ENCODE measurements at regions not wholly inside any gene's neighbourhood (a gene's known extent, or its start where the extent isn't known, plus 50 kb on each side); places are given as distances from the start of the nearest gene placed in this dataset.

DNA sequence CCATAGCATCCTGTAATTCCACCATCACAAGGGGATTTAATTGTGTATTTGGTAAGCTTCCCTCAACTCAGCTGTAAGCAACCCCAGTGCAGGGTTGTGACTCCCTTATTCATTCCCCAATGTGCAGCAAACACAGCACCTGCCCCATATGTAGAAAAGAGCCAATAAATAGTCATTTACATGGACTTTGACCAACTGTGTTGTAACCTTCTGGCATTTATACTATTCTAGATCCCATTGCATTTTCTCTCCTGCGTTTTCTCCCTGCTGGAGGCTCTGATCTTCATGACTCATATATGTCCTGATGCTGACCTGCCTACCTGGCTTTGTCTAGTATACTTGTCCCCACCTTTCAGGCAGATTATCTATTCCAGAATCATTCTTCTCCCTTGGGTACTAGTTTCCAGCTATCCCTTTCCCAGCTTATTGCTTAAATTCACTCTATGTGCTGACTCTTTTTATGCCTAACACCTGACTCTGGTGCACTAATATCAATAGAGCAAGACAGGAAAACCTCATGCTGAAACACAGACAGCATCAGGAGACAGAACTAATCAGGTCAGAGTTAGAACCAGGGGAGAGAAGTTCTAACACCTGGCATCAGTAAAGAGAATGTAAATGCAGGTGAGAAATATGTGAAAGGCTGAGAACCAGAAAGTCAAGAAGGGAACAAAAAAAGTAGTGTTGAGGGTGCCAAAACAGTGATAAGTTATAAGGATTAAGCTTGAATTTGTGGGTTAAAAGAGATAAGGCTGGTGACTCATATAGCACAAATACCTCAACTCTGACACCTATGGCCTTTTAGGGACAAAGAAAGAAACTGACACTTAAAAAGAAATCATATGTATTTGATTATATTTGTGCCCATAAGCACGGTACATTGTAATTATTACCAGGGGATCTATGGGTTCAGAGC is 402.7 kb downstream of the IPMK start:
- no peak for DNase-seq

DNA sequence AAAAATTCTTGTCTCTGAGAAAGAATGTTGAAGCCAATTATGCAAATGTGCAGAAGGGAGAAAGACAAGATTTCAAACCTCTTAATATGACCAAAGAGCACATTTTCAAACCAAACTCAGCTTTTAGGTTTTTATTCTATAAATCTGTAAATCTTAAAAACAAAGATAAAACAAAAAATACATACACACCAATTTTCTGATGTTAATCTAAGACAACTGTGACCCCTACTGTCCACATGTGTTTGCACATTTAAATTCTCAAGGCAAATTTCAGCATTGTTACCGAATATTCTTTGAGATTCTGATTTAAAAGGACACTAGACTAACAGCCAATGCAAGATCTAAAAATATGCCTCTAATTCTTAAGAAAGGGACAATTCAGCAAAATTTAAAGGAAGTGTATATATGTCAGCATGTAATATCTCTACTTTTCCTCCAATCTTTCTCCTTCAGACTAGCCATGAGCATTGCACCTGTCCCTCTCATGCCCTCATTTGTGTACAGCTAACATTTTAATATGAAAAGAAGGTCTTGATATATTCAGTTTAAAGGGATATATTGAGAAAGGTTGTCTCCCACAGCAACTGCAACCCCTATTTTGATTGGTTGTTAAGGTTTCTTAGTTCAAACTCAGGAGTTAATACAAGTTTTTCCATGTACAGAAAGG is 417.9 kb downstream of the IPMK start:
- DNase-seq, result no peak

DNA sequence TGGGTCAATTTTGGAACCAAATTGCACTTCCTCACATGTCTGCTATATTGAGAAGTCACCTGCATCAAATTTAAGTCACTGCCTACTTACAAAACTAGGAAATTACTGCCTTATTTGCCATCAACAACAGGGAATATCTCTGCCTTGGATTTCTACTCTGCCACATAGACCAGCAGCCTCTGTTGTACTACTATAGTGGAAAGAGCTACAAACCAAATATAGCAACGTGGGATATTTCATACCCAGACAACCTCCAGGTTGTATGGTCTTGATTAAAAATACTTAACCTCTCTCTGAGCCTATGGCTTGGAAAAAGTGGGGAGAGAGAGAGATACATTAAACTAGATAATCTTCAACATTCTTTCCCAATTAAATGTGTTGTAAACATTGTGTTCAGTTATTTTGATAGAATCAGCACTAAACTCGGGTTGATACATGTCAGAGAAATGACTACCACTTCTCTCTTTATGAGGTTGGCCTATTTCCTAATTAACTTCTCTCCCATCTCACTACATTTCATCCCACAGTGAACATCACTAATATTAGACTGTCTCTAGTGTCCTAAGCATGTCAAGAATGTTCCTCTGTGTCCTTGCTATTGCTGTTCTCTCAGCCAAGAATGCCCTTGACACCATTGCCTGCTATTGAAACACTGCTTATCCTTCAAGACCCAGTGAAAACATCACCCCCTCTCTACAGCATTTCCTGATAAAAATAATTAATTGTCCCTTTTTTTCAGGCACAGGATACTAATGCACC is 421.2 kb downstream of the IPMK start:
- DNase-seq, result no peak

DNA sequence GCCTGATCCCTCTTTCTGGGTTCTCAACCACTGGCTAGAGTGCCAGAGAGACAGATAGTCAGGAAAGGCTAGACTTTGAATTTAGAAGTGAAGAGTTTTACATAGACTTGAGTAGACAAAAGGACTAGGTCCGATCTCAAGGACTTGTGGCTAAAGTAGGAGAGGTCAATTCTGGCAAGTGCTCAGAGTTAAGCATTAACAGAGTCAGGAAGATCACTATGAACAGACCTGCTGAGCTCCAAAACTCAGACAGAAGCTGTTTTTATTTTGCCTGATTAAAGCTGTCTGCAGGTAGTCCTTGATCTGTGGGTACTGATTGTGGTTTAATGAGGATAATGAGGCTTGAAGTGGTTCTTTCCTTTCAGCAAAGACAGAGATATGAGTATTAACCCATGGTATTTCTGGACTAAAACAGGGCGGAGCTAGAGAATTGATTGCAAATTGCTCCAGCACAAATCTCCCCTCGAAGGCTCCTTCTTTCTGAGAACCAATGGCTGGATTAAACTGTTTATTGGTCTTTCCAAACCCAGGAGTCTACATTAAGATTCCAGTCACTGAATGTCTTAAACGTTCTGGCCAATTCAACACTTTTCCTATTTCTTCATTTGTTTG is 423.2 kb downstream of the IPMK start:
- DNase-seq, result no peak

DNA sequence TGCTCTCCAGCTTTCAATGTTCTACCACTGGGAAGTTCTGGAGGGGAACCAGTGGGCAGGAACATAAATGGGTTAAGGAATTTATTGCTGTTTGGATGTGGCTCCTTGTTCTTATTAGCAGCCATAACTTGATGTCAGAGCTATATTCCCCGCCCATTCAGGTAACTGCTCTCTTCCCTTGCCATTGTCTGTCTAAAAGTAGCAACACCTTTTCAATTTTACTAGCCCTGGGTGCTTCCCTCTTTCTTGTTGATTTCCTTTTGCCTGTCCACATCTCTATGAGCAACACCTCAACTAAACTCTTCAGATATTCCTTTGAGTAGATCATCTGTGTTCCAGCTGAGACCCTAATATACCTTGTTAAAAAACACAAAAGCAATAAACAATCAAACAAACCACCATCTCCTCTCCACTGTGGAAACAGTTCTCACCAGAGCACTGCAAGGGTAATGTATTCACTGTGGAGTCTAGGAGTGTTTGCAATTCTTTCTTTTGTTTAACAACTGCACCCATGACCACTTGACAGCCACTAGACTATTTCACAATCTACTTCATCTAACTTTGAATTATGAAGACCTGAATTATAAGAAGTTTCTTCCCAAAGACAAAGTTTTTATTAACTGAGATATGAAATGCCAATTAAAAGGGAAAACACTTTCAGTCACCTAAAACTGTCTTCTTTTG is 436.7 kb downstream of the IPMK start:
- DNase-seq, result no peak

DNA sequence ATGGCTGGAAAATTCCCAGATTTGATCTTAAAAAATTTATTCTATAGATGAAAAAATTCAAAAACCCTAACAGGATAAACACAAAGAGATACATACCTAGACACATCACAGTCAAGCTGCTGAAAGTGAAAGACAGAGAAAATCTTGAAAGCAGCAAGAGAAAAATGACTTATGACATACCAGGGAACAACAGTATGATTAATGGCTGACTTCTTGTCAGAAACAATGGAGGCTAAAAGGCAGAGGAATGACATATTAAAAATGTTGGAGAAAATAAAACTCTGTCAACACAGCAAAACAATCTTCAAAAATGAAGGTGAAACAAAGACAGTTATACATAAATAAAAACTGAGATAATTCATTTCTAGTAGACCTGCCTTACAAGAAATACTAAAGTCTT is 442.7 kb downstream of the IPMK start:
- no peak for DNase-seq

DNA sequence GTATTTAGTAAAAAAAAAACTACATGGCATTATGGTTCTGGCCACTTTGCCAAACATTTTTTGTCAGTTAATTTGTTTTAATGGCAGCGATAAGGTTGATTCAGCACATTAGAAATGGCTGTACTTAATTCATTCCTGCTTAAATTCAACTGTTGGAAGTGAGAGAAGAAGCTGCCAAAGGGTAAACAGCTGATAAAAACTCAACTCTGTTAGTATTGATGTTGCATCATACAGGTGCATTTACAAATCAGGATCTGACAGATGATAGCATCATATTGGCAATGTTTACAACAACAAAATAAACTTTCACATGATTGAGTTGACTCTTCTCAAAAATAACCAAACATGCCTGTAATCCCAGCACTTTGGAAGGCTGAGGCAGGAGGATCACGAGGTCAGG is 444.3 kb downstream of the IPMK start:
- no peak for DNase-seq

DNA sequence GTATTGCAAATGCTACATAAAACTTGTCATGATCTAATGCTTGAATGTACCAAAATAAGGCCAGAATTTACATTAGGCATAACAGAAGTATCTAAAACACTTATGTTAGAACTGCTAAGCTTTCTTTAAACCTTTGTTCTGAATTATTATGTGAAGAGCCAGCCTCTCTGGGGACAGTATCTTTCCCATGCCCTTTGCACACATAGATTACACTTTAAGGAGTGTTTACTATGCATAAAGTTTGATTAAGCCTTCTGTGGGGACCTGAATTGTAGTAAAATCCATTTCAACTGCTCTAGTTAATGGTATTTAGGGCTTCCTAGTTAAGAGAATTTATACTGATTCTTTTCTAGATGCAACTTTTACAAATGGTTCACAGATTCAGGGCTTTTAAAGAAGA is 444.7 kb downstream of the IPMK start:
- DNase-seq, result no peak

DNA sequence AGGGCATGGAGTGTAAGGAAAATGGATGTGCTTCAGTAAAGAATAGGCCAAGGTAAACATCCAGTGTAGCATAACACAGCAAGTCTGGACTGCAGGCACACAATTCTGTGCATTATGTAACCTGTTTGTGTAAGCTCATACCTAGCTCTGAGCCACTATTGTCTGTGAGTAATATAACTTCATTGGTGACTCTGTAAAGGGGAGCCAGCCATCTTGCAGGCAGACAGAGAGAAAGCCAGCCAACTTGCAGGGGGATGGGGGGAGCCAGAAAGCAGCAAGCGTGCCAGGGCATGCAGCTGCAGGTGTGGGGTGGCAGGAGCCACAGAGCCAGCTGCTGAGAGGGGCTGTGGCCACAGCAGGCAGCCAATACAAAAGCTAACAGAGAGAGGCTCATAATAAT is 449.2 kb downstream of the IPMK start:
- DNase-seq, result no peak

DNA sequence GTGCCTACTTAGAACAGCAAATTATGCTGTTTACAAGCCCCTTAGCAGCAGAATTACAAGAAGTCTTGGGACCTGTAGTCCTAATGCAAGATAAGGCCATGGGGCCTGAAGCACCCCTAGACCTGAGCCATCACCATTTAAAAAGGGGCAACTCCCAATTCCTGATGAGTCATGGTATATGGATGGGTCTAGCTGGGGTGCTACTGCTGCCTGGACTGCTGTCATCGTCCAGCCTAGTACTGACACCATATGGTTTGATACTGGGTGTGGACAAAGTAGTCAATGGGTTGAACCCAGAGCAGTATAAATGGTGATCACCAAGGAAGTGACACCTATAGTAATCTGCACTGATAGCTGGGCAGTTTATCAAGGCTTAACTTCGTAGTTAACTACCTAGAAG is 450.0 kb downstream of the IPMK start:
- DNase-seq, result no peak

DNA sequence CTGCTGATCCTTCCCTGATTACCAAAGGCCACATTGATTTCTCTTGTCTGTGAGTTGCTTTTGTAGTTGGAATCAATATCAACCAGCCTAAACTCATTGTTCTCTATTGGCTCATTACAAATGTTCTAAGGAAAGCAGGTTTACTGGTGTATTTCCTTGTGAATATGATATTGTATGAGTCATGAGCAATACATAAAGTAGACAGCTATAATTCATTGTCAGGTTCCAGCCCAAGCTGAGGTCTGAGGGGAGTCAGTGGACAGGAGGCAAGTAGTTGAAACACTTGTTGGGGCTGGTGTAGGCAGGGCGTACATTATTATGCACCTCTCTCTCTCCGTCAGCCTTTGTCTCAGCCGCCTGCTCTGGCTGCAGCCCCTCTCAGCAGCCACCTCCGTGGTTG is 451.7 kb downstream of the IPMK start:
- DNase-seq, result no peak

DNA sequence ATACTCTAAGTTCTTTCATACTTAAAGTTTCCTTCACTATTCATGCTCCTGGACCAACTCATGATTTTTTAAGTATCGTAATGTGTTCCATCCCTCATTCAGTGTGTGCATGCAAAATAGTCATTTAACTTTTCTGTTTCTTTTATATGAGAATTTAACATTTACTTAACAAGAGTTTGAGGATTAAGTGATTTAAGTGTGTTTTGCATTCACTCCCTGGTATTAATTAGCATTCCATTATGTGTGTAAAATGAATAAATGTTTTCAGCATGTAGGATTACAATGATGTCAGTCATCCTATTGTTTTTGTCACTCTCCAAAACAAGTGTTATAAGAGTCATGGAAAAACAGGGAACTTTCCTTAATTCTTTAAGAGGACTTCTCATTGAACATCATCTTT is 457.7 kb downstream of the IPMK start:
- DNase-seq, result no peak

DNA sequence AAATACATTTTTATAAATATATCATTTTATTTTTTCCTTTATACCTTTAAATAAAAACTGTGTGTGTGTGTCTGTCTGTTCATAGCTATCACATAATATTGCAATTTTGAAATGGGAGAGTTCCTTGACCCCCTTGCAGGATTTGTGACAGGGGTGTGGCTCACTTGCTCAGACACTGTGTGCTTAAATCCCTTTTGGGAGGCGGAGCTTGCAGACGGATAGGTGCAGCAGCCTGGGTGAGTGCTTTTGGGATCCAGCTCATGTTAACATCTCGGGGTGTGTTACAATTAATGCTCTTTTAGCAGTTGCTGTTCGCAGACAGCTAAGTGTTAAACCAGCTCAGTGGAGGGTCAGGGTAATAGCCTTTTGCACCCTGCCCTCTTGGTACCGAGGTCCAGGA is 459.8 kb downstream of the IPMK start:
- DNase-seq, result no peak

DNA sequence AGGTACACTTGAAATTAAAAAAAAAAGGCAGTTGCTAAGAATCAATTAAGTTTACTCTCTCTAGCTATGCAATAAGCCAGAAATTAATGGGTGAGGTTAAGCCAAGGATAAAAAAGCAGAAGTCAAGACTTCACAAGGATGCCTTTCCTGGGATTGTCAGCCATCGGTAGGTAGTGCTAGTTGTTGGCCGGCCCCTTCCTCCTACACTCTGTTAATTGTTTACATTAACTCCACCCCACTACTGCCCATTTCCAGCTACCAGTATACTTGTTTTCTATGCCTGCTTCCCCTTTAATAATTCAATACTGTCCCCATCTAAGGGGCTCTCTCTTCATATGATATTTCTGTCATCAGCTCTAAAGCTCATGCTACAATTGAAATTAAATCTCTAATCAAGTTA is 461.0 kb downstream of the IPMK start:
- no peak for DNase-seq

DNA sequence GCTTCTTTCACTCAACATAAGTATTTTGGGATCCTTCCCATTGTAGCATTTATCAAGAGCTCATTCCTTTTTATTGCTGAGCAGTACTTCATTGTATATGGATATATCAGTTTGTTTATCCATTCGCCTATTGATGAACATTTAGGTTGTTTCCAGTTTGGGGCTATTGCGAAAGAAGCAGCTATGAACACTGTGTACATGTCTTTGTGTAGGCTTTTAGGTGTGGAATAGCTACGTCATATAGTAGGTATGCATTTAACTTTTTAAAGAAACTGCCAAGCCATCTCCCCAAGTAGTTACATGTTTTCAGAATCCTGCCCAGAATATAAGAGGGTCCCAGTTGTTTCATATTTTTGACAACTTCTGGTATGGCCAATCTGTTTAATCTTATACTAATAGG is 468.1 kb downstream of the IPMK start:
- no peak for DNase-seq

DNA sequence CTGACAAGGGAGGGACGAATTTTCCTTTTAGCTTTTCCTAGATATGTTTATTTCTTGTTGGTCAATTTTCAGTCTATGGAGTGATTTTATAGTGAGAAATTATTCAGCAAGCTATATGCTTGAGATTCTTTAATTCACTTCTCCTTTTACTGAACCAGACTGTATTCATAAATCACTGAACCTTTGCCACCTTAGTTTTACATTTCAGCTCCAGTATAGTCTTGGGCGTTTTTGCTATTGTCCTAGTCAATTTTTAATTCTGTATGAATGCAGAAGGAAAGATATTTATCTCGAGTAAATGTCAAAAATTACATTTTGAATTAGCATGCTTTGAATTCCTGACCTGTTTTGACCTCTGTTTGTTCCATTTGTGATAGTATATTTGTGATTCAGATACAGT is 468.9 kb downstream of the IPMK start:
- DNase-seq, result no peak

DNA sequence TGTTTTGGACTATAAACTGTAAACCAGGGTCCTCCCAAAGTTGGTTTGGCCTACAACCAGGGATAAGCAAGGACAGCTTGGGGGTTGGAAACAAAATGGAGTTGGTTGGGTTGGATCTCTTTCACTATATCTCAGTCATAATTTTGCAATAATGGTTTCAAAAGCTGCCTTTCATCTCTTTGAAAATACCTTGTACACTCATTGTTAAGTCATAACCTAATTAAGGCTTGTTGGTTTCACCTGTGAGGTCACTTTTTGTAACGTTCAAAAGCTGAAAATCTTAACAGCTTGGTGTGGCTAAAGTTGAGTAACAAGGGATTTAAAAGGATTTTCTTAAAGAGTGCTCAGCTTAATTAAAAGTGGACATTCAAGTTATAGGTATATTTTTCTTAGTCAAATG is 476.1 kb downstream of the IPMK start:
- no peak for DNase-seq

DNA sequence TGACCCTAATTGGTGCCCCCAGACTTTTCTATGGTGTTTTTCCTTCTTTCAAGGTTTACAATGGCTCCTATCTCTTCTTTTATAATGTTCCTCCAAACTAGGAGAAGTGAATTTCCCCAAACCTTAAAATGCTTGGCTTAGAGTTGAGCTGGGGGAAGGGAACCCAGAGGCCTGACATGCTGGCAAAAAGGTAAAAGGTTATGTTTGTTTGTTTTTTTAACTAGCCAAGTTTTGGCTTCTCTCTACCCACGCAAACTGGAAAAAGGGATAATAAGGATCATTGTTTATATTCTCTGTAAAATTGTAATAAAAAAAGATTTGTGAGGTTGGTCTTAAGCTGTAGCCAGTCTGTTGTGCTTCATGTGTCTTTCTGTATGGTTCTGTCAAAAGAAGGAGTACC is 477.0 kb downstream of the IPMK start:
- no peak for DNase-seq

DNA sequence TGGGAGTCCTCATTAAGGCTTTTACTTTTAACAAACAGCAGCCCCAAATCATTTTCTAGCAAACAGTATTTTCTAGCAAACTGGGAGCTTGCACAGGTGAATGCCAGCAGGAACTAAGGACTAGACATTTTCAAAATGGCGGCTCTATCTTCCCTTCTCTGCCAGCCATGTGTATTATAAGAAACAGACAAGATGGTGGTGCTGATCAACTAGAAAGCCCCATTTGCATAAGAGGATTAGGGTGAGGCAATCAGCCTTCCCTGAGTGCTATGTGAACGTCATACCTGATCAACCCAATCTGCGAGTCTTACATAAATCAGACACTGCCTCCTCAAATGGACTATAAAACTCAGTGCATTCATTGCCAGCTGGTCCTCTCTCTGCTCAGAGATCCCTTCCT is 479.6 kb downstream of the IPMK start:
- DNase-seq, result no peak

DNA sequence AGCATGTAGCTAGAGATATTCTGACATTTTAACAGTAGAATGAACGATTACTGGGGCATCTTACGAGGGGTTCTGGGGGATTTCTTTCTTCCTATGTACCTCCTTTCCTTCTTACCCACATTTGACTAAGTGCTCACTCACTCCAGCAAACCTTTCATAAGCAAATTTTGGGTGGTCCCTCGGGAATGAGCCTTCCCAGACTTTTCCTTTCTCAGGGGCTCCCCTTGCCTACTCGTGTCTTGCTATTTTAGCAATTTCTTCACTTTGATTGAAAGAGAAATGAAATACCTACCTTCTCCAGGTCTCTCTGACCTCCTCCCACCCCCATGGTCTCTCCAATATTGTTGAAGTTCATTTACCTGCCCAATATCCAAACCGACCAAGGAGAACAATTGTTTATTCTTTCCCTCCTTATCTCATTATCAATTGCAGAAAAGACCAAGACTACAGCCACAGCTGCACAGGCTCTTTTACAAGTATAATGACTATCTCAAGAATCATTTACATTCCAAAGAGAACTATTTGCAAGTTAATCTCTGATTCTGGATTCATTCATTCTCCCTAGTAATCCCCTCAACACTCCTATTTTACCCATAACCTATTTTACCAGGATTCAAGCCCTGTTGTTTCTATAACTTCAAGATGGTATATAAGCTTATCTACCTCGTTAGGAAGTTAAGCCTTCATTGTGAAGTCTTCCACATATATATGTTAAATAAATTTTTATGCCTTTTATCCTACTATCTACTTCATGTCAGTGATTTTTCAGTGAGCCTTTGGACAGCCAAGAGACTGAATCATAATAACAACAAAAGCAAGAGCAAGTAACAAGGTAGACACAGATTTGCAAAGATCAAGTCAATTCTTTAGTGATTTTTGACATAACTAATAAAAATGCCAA is 480.6 kb downstream of the IPMK start:
- DNase-seq, result no peak

DNA sequence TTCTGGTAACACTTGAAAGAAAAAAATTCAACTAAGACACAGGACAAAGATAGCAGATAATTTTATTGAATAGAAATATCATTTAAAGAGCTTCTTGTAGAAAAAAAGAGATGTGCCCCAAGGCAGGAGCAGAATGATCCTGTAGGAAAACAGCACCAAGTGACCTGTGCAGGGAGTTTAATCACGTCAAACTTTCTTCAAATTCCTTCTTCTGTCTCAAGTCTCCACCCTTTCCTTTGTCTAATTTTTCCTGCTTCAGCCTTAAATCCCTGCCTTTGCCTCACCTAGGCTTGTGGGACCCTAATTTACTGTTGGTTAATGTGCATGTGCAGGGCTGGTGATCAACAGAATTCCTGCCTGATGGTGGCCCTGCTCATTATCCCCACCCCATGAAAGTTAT is 481.4 kb downstream of the IPMK start:
- DNase-seq, result no peak

DNA sequence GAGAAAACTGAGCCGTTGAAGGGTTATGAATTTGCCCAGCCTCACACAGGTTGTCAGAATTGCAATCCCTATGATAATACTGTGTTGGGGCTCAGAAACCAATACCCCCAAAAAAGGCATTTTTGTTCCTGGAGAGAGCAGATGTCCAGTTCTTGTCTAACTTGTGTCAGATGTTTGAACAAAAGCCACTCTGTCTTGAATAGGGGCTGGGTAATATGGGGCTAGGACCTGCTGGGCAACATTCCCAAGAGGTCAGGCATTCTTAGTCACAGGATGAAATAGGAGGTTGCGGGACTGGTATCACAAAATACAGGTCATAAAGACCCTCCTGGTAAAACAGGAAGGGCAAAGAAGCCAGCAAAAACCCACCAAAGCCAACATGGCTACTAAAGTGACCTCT is 482.1 kb downstream of the IPMK start:
- DNase-seq, result no peak
